ENCODE measurements at regions not wholly inside any gene's neighbourhood (a gene's known extent, or its start where the extent isn't known, plus 50 kb on each side); places are given as distances from the start of the nearest gene placed in this dataset.

DNA sequence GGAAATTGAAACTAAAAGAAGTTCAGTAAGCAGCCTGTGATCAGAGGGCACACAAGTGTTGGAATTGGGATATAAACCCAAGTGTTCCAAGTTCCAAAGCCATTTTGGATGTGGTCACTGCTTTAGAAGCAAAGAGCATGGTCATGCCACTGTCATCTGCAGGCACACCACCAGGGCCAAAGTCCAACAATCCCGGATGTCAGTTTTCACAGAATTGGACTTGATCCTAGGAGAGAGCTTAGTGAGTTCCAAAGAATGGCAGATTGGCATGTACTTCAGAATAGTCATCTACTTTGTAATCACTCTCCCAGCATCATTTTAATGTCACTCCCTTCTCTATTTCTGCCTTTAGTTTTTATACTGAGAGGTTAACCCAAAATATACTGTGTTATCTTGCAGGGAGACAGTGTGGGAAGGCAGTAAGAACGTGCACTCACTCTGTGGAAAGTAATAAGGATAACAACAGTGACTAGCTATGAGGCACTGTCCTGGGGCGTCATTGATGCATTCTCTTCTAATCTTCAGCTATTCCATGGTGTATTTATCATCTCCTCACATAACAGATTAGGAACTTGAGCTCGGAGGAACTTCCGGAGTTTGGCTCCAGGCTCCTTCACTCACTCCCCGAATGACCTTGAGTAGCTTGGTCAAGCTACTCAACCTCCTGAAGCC, 388.0 kb downstream of the ACTL7B start (continued):
- TF ChIP-seq ZNF148 (tag by site-specific recombination; IDR thresholded peaks at IDR 0.05; ENCODE audit: borderline replicate concordance), result no peak
- TF ChIP-seq, protein P1, sequence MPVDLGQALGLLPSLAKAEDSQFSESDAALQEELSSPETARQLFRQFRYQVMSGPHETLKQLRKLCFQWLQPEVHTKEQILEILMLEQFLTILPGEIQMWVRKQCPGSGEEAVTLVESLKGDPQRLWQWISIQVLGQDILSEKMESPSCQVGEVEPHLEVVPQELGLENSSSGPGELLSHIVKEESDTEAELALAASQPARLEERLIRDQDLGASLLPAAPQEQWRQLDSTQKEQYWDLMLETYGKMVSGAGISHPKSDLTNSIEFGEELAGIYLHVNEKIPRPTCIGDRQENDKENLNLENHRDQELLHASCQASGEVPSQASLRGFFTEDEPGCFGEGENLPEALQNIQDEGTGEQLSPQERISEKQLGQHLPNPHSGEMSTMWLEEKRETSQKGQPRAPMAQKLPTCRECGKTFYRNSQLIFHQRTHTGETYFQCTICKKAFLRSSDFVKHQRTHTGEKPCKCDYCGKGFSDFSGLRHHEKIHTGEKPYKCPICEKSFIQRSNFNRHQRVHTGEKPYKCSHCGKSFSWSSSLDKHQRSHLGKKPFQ (tag by site-specific recombination; IDR thresholded peaks at IDR 0.05), result no peak
- TF ChIP-seq, protein P2, sequence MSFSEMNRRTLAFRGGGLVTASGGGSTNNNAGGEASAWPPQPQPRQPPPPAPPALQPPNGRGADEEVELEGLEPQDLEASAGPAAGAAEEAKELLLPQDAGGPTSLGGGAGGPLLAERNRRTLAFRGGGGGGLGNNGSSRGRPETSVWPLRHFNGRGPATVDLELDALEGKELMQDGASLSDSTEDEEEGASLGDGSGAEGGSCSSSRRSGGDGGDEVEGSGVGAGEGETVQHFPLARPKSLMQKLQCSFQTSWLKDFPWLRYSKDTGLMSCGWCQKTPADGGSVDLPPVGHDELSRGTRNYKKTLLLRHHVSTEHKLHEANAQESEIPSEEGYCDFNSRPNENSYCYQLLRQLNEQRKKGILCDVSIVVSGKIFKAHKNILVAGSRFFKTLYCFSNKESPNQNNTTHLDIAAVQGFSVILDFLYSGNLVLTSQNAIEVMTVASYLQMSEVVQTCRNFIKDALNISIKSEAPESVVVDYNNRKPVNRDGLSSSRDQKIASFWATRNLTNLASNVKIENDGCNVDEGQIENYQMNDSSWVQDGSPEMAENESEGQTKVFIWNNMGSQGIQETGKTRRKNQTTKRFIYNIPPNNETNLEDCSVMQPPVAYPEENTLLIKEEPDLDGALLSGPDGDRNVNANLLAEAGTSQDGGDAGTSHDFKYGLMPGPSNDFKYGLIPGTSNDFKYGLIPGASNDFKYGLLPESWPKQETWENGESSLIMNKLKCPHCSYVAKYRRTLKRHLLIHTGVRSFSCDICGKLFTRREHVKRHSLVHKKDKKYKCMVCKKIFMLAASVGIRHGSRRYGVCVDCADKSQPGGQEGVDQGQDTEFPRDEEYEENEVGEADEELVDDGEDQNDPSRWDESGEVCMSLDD (tag by site-specific recombination; IDR thresholded peaks at IDR 0.05), result no peak
- TF ChIP-seq ZNF19 (tag by site-specific recombination; IDR thresholded peaks at IDR 0.05; ENCODE audit: low read depth), result no peak
- TF ChIP-seq ZNF423 (tag by site-specific recombination; IDR thresholded peaks at IDR 0.05), result no peak
- no peak for TF ChIP-seq ZNF132 (tag by site-specific recombination; IDR thresholded peaks at IDR 0.05; ENCODE audit: borderline replicate concordance)
- no peak for TF ChIP-seq ZNF223 (tag by site-specific recombination; IDR thresholded peaks at IDR 0.05)

DNA sequence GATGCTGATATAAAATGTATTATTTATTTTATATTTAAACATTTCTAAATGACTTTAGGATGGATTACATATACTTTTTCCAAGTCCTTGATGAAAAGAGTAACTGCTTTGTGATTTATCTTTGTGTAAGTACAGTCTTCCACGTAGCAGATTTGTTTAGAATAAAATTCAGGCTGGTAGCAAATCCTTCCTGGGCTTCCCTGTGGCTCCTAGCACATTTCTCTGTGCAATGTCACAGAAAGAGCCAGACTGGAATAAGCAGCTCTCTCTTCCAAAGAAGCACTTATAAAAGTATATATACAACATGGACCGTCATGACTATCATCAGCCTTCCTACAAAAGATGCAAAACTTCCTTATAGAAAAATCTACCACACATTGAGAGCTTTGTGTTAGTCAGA, 388.6 kb downstream of the ACTL7B start:
- Histone ChIP-seq H3K27ac (ENCODE audit: extremely low read depth, low read depth, low read length) (no peak overlapping the region), H3K9me3 (ENCODE audit: control insufficient read depth, insufficient read depth, low read depth, low read length) (no peaks in the 10 kb centered on the region), H3K4me3 (ENCODE audit: low read depth, low read length) (no peak overlapping the region), H3K4me1 (ENCODE audit: control insufficient read depth, insufficient read depth, low read length) (no peaks in the 10 kb centered on the region), H3K36me3 (ENCODE audit: control insufficient read depth in 2 of 2, insufficient read depth in 1 of 2, low read length in 2 of 2) (no peaks in the 10 kb centered on the region)
- CTCF ChIA-PET, result interaction anchor here (0.5 to 3.8 kb wide), 9 partner anchors 11 to 740 kb away, joined by 3 to 31 read pairs (median 3); no protein-coding TSS in a partner anchor
- POLR2A ChIA-PET, result no interaction called here
- TF ChIP-seq ZBTB44 (tag by site-specific recombination; IDR thresholded peaks at IDR 0.05), result no peak
- no peak for TF ChIP-seq ZNF837 (tag by site-specific recombination; IDR thresholded peaks at IDR 0.05)
- TF ChIP-seq SP7 (tag by site-specific recombination; IDR thresholded peaks at IDR 0.05), result no peak
- TF ChIP-seq ZNF596 (tag by site-specific recombination; IDR thresholded peaks at IDR 0.05), result no peak
- no peak for TF ChIP-seq ZBTB17 (tag by site-specific recombination; IDR thresholded peaks at IDR 0.05)
- no peak for TF ChIP-seq ZNF354C (tag by site-specific recombination; IDR thresholded peaks at IDR 0.05; ENCODE audit: borderline replicate concordance, low read depth)
- TF ChIP-seq, protein P3, sequence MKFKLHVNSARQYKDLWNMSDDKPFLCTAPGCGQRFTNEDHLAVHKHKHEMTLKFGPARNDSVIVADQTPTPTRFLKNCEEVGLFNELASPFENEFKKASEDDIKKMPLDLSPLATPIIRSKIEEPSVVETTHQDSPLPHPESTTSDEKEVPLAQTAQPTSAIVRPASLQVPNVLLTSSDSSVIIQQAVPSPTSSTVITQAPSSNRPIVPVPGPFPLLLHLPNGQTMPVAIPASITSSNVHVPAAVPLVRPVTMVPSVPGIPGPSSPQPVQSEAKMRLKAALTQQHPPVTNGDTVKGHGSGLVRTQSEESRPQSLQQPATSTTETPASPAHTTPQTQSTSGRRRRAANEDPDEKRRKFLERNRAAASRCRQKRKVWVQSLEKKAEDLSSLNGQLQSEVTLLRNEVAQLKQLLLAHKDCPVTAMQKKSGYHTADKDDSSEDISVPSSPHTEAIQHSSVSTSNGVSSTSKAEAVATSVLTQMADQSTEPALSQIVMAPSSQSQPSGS (tag by site-specific recombination; IDR thresholded peaks at IDR 0.05; ENCODE audit: low read depth), result no peak
- TF ChIP-seq ZNF16 (tag by site-specific recombination; IDR thresholded peaks at IDR 0.05; ENCODE audit: low read depth), result no peak
- no peak for TF ChIP-seq KLF8 (tag by site-specific recombination; IDR thresholded peaks at IDR 0.05)
- TF ChIP-seq SETDB1 (IDR thresholded peaks at IDR 0.05; ENCODE audit: insufficient read length, low read length), result no peak
- TF ChIP-seq ZNF394 (tag by site-specific recombination; IDR thresholded peaks at IDR 0.05; ENCODE audit: borderline replicate concordance), result no peak
- no peak for TF ChIP-seq ZSCAN16 (tag by site-specific recombination; IDR thresholded peaks at IDR 0.05)
- TF ChIP-seq ZNF214 (tag by site-specific recombination; IDR thresholded peaks at IDR 0.05; ENCODE audit: borderline replicate concordance), result no peak
- TF ChIP-seq MZF1 (tag by site-specific recombination; IDR thresholded peaks at IDR 0.05; ENCODE audit: borderline replicate concordance), result no peak
- TF ChIP-seq SCRT1 (tag by site-specific recombination; IDR thresholded peaks at IDR 0.05; ENCODE audit: borderline replicate concordance), result no peak
- no peak for TF ChIP-seq ZNF501 (tag by site-specific recombination; IDR thresholded peaks at IDR 0.05)
- no peak for TF ChIP-seq ZNF843 (tag by site-specific recombination; IDR thresholded peaks at IDR 0.05)
- TF ChIP-seq ZNF580 (tag by site-specific recombination; IDR thresholded peaks at IDR 0.05), result no peak
- TF ChIP-seq REPIN1 (tag by site-specific recombination; IDR thresholded peaks at IDR 0.05; ENCODE audit: low read depth), result no peak
